ENCODE measurements at regions not wholly inside any gene's neighbourhood (a gene's known extent, or its start where the extent isn't known, plus 50 kb on each side); places are given as distances from the start of the nearest gene placed in this dataset.
"Not testable (repeated sequence)": the region's sequence is repeated elsewhere in the genome, so short reads cannot be mapped to it uniquely, and the experiment has no call there.

DNA sequence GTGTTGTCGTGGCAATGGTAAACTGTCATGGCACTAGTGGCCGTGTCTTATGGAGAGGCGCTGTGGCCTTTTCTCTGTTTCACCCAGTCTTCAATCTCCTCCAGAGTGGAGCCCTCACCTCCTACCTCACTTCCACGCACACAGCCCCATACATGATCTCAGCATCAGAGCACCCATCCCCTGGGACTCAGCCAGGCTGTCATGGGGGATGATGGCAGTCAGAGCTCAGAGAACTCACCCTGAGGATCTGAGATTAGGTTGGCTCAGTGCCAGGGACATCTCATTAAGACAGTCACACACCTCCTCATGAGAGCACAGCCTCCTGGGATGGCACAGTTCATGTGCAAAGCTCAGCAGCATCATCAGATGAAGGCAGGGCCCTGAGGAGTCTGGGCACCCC is 316.3 kb downstream of the ADGRD1 start:
- H3K4me3 Mint-ChIP-seq; H3K4me1 Mint-ChIP-seq (ENCODE audit: low read depth); intact Hi-C loops (cut with micrococcal nuclease); DNase-seq (ENCODE audit: low spot score); H3K36me3 Mint-ChIP-seq (ENCODE audit: low read depth); H3K9me3 Mint-ChIP-seq; H3K27me3 Mint-ChIP-seq (ENCODE audit: insufficient read depth); H3K27ac Mint-ChIP-seq: not testable (repeated sequence)

DNA sequence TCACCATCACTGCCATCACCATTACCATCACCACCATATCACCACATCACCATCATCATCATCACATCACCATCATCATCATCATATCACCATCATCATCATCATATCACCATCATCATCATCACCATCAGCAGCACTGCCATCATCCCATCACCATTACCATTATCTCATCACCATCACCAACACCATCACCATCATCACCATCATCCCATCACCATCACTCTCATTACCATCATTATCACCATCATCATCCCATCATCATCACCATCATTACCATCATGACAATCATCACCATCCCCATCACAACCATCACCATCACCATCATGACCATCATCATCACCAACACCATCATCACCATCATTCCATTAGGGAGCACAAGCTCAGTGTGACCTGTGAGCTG is 318.0 kb downstream of the ADGRD1 start:
- H3K36me3 Mint-ChIP-seq (ENCODE audit: low read depth), result no peaks in the 10 kb centered on the region
- no peak for DNase-seq (ENCODE audit: low spot score)
- intact Hi-C loops (cut with micrococcal nuclease), result no loop called here
- H3K9me3 Mint-ChIP-seq, result no peaks in the 10 kb centered on the region
- H3K4me1 Mint-ChIP-seq (ENCODE audit: low read depth), result no peaks in the 10 kb centered on the region
- H3K4me3 Mint-ChIP-seq, result no peak overlapping the region
- H3K27me3 Mint-ChIP-seq (ENCODE audit: insufficient read depth), result no peaks in the 10 kb centered on the region
- H3K27ac Mint-ChIP-seq, result no peak overlapping the region

DNA sequence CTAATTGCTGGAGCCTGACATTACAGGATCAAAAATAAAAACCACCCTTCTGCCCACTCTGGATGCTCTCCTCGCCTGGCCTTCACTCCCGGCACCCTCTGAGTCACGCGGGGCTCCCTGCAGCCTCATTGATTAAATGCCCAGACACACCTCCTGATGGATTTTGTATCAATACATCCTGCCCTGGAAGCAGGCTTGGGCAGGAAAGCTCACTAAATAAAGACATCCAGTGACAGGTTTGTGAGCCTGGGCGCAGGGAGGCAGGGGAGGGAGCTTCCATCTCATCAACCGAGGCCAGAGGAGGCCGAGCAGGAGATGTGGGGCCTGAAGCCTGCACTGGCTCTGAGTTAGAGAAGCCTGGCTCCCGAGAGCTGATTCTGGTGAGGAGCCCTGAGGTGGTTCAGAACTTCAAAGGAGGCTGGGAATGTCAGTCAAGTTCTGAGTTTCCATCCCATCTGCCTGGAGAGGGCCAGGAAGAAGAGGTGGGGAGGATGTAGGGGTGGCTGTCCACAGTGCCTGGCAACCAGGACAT is 318.6 kb downstream of the ADGRD1 start:
- H3K9me3 Mint-ChIP-seq; H3K27ac Mint-ChIP-seq; H3K4me3 Mint-ChIP-seq; H3K27me3 Mint-ChIP-seq (ENCODE audit: insufficient read depth); H3K36me3 Mint-ChIP-seq (ENCODE audit: low read depth); DNase-seq (ENCODE audit: low spot score); H3K4me1 Mint-ChIP-seq (ENCODE audit: low read depth); intact Hi-C loops (cut with micrococcal nuclease): not testable (repeated sequence)

DNA sequence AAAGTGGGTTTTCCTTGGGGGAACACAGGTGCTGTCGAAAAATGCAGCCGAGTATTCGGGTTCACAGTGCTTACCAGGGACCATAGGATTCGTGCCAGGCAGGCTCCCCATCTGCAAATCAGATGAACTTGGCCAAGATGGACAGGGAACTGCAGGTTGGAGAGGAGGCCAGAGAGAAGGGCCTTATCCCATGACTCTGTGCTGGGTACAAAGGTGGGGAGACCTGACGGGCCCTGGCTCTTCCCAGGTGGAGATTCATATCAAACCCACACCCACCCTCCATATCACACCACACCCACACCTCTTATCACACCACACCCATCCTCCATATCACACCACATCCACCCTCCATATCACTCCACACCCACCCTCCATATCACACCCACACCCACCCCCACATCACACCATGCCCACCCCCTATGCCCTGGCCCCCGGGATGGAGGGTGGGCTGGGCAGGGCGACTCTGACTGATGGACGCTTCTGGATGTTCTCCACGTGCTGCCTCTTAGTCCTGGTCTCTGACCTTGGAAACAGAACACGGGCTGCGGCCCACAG is 319.7 kb downstream of the ADGRD1 start:
- Mint-ChIP-seq H3K36me3 (ENCODE audit: low read depth) (no peaks in the 10 kb centered on the region), H3K27me3 (ENCODE audit: insufficient read depth) (no peaks in the 10 kb centered on the region), H3K4me3 (no peak overlapping the region), H3K27ac (no peak overlapping the region), H3K9me3 (no peaks in the 10 kb centered on the region), H3K4me1 (ENCODE audit: low read depth) (no peaks in the 10 kb centered on the region)
- no peak for DNase-seq (ENCODE audit: low spot score)
- intact Hi-C loops (cut with micrococcal nuclease), result no loop called here

DNA sequence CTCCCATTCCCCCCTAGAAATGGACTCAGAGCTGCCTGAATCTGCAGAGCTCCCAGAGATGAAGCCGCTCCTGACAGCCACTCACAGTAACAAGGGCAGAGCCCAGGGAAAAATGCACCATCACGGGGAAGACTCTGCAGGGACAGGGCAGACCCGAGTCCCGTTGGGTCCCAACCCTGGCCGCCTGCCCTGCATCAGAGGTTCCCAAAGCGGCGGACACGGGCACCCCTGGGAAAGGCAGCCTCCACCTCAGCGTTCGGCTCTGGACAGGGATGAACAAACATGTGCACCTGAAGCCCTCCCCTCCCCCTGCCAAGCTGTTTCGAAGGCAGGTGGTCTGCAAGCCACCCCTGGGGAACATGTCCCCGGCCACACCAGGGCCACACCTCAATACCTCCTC is 320.4 kb downstream of the ADGRD1 start:
- intact Hi-C loops (cut with micrococcal nuclease), result no loop called here
- no peak for DNase-seq (ENCODE audit: low spot score)

DNA sequence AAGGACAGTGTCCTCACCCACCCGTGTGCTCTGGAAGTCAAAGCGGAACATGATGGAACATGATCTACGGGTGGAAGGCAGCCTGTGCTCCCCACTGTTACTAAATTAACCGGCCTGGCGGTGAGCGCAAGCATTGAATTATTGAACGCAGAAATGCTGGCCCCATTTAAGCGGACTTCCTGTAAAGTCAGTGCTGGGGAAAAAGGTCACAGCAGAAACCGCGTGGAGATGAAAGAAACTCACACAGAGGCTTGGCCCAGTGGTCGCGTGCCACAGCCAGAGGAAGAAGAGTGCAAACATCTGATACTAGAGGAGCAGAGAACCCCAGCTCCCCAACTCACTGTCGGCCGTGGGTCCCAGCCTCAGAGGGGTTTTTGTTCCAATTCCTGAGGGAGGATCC is 321.2 kb downstream of the ADGRD1 start:
- DNase-seq (ENCODE audit: low spot score), result no peak
- no peak overlapping the region for H3K4me3 Mint-ChIP-seq
- H3K4me1 Mint-ChIP-seq (ENCODE audit: low read depth), result no peaks in the 10 kb centered on the region
- no peaks in the 10 kb centered on the region for H3K9me3 Mint-ChIP-seq
- H3K27ac Mint-ChIP-seq, result no peak overlapping the region
- intact Hi-C loops (cut with micrococcal nuclease), result no loop called here
- no peaks in the 10 kb centered on the region for H3K27me3 Mint-ChIP-seq (ENCODE audit: insufficient read depth)
- H3K36me3 Mint-ChIP-seq (ENCODE audit: low read depth), result no peaks in the 10 kb centered on the region

More for the DNA sequence above, 320.4 kb downstream of the ADGRD1 start:
- no peaks in the 10 kb centered on the region for H3K27me3 Mint-ChIP-seq (ENCODE audit: insufficient read depth)
- no peak overlapping the region for H3K4me3 Mint-ChIP-seq
- H3K9me3 Mint-ChIP-seq, result no peaks in the 10 kb centered on the region
- no peak overlapping the region for H3K27ac Mint-ChIP-seq
- H3K4me1 Mint-ChIP-seq (ENCODE audit: low read depth), result no peaks in the 10 kb centered on the region
- H3K36me3 Mint-ChIP-seq (ENCODE audit: low read depth), result no peaks in the 10 kb centered on the region

DNA sequence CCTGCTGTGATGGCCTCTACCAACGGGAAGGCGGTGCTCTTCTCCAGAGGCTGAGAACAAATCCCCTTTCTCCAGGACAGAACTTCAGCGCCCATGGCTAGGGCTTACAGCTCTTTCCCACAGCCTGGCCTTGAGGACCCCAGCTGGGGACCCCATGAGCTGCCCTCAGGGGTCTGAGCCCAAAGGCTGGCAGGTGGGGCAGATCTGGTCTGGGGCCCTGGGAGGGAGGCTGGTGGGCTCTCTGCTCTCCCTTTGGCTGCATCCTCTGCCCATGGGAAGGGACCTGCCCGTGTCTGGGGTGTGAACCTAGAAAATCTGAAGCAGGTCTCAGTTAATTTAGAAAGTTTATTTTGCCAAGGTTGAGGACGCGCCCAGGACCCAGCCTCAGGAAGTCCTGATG is 322.1 kb downstream of the ADGRD1 start:
- intact Hi-C loops (cut with micrococcal nuclease), result no loop called here
- no peaks in the 10 kb centered on the region for H3K4me1 Mint-ChIP-seq (ENCODE audit: low read depth)
- DNase-seq (ENCODE audit: low spot score), result no peak
- H3K9me3 Mint-ChIP-seq, result no peaks in the 10 kb centered on the region
- H3K27ac Mint-ChIP-seq, result no peak overlapping the region
- H3K27me3 Mint-ChIP-seq (ENCODE audit: insufficient read depth), result no peaks in the 10 kb centered on the region
- H3K4me3 Mint-ChIP-seq, result no peak overlapping the region
- no peaks in the 10 kb centered on the region for H3K36me3 Mint-ChIP-seq (ENCODE audit: low read depth)

DNA sequence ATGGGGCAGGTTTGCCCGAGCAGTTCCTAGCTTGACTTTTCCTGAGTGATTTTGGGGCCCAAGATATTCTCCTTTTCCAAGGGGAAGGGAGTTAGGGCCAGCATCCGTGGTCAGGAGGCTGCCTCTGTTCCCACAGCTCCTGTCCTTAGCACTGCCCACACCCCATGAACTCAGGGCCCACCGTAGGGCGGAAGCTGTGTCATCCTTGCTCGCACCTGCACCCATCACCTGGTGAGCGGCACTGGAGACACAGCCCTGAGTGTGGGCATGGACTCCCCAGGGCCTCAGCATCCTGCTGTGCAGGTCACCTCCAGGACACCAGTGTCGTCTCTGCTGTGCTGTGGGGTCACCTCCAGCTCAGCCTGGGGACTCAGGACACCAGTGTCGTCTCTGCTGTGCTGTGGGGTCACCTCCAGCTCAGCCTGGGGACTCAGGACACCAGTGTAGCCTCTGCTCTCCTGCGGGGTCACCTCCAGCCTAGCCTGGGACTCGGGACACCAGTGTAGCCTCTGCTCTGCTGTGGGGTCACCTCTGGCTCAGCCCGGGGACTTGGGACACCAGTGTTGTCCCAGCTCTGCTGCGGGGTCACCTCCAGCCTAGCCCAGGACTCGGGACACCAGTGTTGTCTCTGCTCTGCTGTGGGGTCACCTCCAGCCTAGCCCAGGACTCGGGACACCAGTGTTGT is 322.9 kb downstream of the ADGRD1 start:
- Mint-ChIP-seq H3K9me3 (no peaks in the 10 kb centered on the region), H3K36me3 (ENCODE audit: low read depth) (no peaks in the 10 kb centered on the region), H3K4me1 (ENCODE audit: low read depth) (no peaks in the 10 kb centered on the region), H3K27ac (no peak overlapping the region), H3K27me3 (ENCODE audit: insufficient read depth) (no peaks in the 10 kb centered on the region), H3K4me3 (no peak overlapping the region)
- no peak for DNase-seq (ENCODE audit: low spot score)
- intact Hi-C loops (cut with micrococcal nuclease), result no loop called here

DNA sequence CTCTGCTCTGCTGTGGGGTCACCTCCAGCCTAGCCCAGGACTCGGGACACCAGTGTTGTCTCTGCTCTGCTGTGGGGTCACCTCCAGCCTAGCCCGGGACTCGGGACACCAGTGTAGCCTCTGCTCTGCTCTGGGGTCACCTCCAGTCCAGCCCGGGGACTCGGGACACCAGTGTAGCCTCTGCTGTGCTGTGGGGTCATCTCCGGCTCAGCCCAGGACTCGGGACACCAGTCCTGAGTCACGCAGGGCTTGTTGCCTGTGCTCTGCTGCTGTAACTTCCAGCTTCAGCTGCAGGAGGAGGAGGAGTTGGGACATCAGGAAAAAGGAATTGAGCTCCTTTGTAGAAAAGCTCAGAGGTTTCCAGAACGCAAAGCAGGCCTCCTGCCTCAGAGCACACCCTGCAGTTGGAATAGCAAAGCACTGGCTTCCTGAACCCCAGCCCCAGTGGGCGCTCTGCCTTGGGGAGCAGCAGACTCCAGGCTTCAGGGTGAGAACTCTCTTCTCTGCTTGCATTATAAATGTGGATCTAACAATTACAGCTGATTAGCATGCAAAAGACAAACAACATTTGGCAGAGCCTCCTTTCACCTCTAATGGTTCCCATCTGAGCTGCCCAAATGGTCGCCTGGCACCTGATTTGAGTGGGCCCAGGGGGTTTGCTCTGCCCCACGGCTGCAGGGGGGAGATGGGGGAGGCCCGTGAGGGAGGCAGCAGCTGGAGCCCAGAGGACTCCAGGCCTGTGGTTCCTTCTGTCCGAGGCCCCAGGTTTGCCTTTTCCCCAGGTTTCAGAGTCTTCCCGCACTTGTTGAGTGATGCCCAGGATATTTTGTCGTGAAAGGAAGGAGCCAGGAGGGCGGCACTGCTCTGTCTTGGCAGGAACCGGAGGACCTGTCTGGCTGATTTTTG is 323.7 kb downstream of the ADGRD1 start:
- intact Hi-C loops (cut with micrococcal nuclease); H3K27ac Mint-ChIP-seq; H3K36me3 Mint-ChIP-seq (ENCODE audit: low read depth); H3K4me3 Mint-ChIP-seq; H3K9me3 Mint-ChIP-seq; H3K27me3 Mint-ChIP-seq (ENCODE audit: insufficient read depth); DNase-seq (ENCODE audit: low spot score); H3K4me1 Mint-ChIP-seq (ENCODE audit: low read depth): not testable (repeated sequence)

DNA sequence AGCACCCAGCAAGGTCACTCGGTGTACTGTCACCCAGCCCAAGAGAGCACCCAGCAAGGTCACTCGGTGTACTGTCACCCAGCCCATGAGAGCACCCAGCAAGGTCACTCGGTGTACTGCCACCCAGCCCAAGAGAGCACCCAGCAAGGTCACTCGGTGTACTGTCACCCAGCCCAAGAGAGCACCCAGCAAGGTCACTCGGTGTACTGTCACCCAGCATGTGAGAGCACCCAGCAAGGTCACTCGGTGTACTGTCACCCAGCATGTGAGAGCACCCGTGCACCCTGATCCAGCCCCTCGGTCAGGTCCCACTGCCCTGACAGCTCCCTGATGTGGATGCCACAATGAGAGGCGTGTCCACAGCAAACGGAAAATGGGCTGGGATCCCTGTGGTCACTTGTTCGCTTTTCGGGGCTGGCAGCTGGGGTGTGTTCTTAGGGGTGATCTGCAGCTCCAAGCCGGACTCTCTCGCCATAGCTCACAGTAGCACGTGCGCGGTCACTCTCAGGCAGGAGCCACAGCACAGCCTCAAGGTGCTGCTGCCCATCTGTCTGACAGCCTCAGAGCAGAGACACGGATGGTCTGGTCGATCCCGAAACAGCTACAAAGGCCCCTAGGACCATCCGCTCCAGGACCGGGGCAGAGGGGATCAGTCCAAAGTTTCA is 324.9 kb downstream of the ADGRD1 start:
- H3K27me3 Mint-ChIP-seq (ENCODE audit: insufficient read depth); H3K27ac Mint-ChIP-seq; intact Hi-C loops (cut with micrococcal nuclease); DNase-seq (ENCODE audit: low spot score); H3K9me3 Mint-ChIP-seq; H3K36me3 Mint-ChIP-seq (ENCODE audit: low read depth); H3K4me1 Mint-ChIP-seq (ENCODE audit: low read depth); H3K4me3 Mint-ChIP-seq: not testable (repeated sequence)

DNA sequence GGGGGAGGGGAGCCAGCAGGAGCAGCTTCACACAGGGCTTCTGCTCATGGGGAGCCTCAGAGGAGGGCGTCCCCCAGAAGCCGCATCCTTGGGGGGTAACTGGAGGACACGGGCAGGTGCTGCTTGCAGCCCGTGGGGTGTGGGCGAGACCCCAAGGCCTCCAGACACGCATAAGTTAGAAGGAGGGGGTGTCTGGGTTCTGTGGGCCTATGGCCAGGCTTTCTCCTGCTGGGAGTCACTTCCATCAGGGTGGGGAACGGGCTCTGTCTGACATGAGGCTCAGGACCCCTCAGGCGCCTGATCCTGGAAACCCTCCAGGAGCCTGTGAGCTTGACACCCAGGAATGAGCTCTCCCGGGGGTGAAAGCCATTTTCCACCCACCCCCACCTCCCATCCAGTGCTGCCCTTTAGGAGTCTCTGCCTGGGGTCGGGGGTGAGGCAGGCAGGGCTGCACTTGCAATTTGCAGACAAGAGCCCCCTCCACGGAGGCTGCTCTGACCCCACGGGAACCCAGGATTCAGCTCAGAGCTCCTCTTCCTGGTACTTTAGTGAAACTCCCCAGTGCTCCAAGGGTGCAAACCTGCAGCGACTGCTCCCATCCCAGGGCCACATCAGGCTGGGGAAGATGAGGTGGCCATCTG is 325.7 kb downstream of the ADGRD1 start:
- DNase-seq (ENCODE audit: low spot score), result no peak
- Mint-ChIP-seq H3K4me1 (ENCODE audit: low read depth) (no peaks in the 10 kb centered on the region), H3K27ac (no peak overlapping the region), H3K4me3 (no peak overlapping the region), H3K36me3 (ENCODE audit: low read depth) (no peaks in the 10 kb centered on the region), H3K27me3 (ENCODE audit: insufficient read depth) (no peaks in the 10 kb centered on the region), H3K9me3 (no peaks in the 10 kb centered on the region)
- intact Hi-C loops (cut with micrococcal nuclease), result no loop called here

DNA sequence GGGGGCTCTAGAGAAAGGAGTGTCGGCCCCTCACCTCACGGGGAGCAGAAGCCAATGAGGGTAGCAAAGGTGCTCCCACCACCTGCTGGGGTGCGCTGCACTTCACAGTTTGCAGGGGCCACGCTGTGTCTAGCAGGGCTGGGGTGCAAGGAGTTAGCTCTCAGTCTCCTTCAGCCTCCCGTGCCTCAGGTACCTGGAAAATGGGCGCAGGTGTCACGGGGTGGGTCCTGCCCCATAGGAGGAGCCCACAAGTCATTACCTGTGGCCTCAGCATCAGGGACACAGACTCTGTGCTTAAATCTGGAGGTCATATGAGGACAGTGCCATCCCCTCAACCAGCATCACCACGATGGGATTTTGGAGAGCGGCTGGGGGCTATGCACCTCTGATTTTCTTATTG is 326.7 kb downstream of the ADGRD1 start:
- intact Hi-C loops (cut with micrococcal nuclease), result no loop called here
- DNase-seq (ENCODE audit: low spot score), result no peak
- Mint-ChIP-seq H3K9me3 (no peaks in the 10 kb centered on the region), H3K4me1 (ENCODE audit: low read depth) (no peaks in the 10 kb centered on the region), H3K4me3 (no peak overlapping the region), H3K27ac (no peak overlapping the region), H3K27me3 (ENCODE audit: insufficient read depth) (no peaks in the 10 kb centered on the region), H3K36me3 (ENCODE audit: low read depth) (no peaks in the 10 kb centered on the region)

All from activated T-helper 1 cell treated with anti-CD3 and anti-CD28 coated beads, Interleukin-12 subunit alpha, Interleukin-12 subunit beta, Interleukin-2, Interleukin-4 antibody, amounts not matched to agents 30 ng/mL and 10 ng/mL and 1 ng/mL, durations not matched to agents 14 hours and 24 hours and 36 hours (primary cell).